ENCODE measurements at regions not wholly inside any gene's neighbourhood (a gene's known extent, or its start where the extent isn't known, plus 50 kb on each side); places are given as distances from the start of the nearest gene placed in this dataset.

DNA sequence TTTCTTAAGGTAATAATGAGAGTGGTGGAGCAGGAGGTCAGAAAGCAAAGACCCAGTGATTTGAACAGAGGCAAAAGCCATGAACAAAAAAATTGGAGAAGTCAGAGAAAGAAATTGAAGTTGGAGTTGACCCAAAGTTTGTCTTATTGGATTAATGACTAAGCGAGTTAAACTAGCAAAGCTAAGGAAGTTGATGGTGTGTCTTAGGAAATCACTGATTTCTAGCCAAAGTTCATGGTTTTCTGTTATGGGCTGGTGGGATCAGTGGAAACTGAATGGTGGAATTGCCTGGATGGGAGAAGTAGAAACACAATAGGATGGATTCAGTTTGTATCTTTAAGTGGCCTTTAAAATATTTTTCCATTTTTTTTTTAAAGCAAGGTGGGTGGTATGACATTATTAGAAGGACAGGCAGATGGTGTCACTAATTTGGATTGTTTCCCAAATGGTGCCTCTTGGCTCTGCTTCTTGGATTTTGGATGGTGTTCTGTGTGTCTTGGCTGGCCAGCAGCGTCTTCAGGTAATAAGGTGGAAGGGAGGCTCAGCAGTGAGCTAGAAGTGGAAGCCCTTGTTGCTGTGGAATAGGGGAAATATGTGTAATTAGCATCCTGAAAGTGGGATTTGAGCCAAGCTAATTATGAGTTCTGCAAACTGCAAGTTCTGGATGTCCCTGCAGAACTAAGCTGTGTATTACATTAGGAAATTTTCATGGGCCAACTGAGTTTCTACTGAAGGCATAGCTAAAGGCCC is 302.9 kb downstream of the LMO7 start:
- DNase-seq (ENCODE audit: low spot score) = no peak

DNA sequence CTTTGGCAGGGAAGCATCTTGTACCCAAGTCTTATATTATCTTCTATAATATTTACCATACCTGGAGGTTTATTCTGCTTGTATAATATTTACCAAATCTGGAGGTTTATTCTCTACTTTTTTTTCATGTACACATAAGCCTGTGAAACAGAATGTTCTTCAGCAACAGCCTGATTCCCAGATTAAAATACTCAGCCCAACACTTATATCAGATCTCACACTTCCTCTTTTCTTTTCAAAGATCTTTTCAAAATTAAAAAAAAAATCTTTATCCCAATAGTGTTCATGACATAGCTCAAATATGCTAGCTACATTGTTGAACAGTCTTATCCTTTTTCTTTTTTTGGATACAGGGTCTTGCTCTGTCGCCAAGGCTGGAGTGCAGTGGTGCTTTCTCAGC is 300.7 kb downstream of the LMO7 start:
- no peak for DNase-seq (ENCODE audit: low spot score)

DNA sequence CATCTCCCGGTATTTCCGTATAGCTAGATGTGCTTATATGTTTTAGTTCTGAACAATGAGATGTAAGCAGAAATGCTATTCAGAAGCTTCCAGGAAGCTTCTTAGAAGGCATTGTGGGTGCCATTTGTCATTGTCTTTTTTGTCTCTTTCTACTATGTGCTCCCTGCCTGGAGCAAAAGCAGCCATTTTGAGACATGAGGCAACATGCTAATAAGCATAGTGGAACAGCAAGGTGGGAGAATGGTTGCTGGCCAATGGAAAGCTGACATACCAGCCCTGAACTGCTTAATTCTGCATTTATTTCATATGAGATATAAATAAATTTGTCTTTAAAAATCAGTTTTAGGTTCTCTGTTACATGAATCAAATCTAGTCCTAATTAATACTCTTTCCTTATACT is 299.7 kb downstream of the LMO7 start:
- no peak for DNase-seq (ENCODE audit: low spot score)

DNA sequence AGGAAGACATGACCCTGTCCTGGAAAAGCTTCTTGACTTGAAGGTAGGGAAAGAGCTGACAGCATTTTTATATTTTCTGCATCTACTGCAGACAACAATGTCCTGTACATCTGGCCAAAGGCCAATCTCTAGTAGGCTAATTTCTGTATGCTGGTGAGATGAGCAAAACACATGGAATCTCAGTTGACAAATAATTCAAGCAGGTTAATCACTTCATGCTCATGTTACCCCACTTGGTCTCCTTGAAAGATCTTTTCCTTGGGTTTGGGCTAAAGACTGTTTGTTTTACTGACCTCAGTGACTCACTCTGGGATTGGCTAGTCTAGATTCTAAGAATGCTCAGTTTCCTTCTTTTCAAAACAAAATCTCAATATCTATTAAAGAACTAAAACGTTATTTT is 298.8 kb downstream of the LMO7 start:
- no peak for DNase-seq (ENCODE audit: low spot score)

DNA sequence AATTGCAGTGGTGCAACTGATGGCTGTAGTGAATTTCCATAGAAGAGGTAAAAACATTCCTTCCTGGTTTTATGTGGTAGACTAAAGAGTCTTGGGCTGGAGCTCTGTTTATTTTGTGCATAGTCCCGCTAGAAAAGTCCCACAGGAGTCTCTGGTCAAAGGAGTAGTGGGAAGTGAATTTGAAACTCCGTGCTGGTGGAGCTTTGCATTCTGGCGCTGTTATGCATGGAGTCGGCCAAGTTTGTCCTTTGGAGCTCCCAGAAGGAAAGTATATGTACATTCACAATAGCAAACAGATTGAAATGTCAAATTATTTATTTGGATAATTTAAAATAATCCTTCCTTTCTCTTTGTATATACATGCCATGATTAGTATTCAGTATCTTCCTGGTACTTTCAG is 296.5 kb downstream of the LMO7 start:
- DNase-seq (ENCODE audit: low spot score) = no peak

DNA sequence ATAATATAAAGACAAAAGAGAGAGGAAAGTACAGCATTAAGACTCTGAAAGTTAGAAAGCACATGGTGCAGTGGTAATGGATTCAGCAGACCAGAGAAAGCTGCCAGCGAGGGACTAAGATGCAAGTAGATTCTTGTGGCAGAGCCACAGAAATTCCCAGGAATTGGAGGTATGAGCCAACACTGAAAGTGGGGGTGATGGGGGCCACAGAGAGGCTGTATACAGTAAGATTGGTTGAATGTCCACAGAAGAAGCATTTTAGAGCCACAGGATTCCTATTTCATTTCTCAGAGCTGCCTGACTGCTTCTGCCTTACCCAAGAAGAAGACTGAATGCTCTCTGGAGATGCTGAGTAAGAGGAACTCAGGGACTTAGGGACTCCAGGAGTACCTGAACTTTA is 295.0 kb downstream of the LMO7 start:
- no peak for DNase-seq (ENCODE audit: low spot score)

DNA sequence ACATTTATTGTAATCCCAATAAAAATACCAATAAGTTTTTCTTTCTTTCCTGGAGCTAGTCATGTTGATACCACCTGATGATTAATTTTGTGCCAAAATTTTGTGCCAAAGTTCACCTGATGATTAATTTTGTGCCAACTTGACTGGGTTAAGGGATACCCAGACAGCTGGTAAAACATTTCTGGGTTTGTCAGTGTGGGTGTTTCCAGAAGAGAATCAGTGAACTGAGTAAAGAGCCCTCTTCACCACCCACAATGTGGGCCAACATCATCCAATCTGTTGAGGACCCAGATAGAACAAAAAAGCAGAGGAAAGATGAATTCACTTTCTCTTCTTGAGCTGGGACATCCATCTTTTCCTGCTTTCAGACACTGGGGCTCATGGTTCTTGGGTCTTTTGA is 292.9 kb downstream of the LMO7 start:
- no peak for DNase-seq (ENCODE audit: low spot score)

DNA sequence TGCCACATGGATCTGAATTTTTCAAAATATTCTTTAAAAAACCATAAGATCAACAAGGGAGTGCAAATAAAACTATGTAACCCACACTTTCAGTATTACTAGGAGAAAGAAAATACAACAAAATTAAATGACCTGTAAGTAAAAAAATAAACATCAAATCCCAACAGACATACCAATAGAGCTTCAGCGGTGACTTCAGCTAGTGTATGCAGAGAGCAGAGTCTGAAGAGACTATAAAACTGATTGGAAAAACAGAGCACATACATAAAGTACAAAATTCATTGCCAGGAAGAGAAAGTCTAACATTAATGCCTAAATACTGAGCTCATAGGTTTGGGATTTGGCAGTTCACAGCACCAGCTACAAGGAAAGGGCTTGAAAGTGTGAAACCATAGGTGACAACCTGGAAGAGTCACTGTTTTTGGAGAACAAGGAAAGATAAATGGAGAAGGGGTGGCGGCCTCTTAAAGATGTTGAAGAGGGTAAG is 291.1 kb downstream of the LMO7 start:
- no peak for DNase-seq (ENCODE audit: low spot score)

DNA sequence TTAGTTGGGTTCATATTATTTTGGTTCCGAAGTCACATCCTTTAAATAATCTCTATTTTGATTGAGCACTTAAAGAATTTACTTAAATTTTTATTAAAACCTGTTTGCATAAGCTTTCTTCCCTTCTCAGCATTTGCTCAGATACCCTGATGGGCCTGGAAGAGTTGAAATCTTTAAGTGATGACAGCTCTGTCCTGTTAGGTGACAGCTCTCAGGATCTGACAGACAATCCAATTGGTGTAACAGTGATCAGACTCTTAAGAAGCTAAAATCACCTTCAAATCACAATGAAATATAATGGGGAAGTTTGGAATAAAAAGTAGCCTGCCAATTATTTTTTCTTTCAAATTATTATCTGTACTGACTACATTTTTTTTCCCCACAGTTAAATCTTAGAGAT is 284.4 kb downstream of the LMO7 start:
- DNase-seq (ENCODE audit: low spot score) = no peak

DNA sequence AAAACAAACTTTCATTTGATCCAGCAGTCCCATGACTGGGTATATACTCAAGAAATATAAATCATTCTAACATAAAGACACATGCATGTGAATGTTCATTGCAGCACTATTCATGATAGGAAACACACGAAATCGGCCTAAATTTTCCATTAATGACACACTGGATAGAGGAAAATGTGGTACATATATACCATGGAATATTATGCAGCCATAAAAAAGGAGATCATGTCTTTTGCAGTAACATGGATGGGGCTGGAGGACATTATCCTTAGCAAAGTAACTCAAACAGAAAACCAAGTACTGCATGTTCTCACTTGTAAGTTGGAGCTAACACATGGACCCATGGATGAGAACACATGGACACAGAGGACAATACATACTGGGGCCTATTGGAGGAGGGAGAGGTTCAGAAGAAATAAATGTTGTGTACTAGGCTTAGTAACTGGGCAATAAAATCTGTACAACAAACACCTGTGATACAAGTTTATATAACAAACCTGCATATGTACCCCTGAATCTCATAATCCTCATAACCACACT is 283.6 kb downstream of the LMO7 start:
- DNase-seq (ENCODE audit: low spot score) = no peak

DNA sequence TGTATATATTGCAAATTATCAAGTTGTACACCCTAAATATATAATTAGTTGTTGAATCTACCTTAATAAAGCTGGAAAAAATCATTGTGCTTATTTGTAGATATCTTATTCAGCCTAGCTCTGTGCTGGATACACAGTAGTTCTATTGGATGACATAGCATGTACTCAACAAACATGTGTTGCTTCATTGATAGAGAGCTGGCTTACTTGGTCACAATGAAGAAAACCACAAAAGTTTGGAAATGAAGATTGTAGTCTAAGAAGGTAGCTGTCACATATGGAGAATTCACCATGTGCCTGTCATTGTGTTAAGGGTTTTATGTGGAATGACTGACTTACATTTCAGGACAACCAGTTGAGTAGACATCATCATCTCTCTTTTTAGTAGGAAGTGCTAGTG is 278.9 kb downstream of the LMO7 start:
- no peak for DNase-seq (ENCODE audit: low spot score)

DNA sequence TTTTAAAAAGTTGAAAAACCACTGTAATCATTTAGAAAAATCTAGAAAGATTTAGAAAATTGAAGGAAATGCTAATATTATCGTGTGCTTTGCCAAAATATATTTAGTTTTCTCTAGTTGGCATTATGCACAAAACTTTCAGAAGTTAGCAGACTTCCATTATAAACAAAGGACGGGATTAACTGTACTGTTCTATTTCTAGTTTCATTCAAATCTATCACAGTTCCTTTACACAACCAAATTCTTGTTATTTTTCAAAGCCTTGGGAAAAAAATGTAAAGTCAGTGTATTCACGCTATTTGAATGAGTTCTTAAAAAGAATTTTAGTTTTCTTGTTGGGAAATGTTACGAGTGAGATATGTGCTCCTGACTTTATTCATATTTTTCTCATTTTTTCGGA is 277.8 kb downstream of the LMO7 start:
- no peak for DNase-seq (ENCODE audit: low spot score)

DNA sequence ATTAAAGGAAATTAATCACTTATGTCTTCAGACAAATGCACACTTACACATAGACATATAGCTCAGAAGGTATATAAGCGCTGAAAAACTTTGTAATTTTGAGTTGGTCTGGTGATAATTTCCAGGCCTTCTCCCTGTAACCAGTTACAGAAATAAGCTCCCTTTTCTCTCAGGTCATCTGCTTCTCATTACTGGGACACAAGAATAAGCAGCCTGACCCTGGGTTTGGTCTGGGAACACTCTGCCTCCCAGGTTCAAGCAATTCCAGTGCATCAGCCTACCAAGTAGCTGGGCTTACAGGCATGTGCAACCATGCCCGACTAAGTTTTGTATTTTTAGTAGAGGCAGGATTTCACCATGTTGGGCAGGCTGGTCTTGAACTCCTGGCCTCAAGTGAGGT is 274.5 kb downstream of the LMO7 start:
- DNase-seq (ENCODE audit: low spot score) = no peak

All from H4 (cell line).